B cell (primary cell): ENCODE measurements at regions not wholly inside any gene's neighbourhood (a gene's known extent, or its start where the extent isn't known, plus 50 kb on each side); places are given as distances from the start of the nearest gene placed in this dataset.

Experiments used
- ATAC-seq: fragments of 200-7000 bp; cut with Tn5 transposase; one replicate; pipeline ENCODE4 v1.10.0; 2021; ENCODE audit warnings: low read depth, mild to moderate bottlenecking, moderate number of reproducible peaks, moderate library complexity
- CTCF ChIA-PET: fragments of 350-600 bp; sonication (Branson Sonifier 250); formaldehyde crosslinking; loops from one replicate; lab custom pipeline; 2021; ENCODE audit warnings: antibody characterized with exemption, inconsistent platforms; lab: Charles Lee
- POLR2A ChIA-PET: fragments of 350-600 bp; sonication (Branson Sonifier 250); formaldehyde crosslinking; loops from one replicate; lab custom pipeline; 2021; ENCODE audit warnings: antibody characterized with exemption; lab: Charles Lee
- DNase-seq: peaks from one replicate; pipeline ENCODE4 v3.0.0; 2013
- H2AFZ ChIP-seq: 2 replicates; pipeline ENCODE4 v1.6.1; 2012; ENCODE audit warnings: mild to moderate bottlenecking, low read depth, low read length; ENCODE audit not compliant: insufficient read depth, poor library complexity, severe bottlenecking
- H3K27ac ChIP-seq, 2 donors: 1 replicate in 1 of 2; 2 replicates in 1 of 2; pipeline ENCODE4 v1.5.1; 2012 to 2013; ENCODE audit warnings: low read length in 2 of 2, mild to moderate bottlenecking in 2 of 2, moderate library complexity in 1 of 2
- H3K27me3 ChIP-seq, 4 experiments: fragments of 200-600 bp in 1 of 4; sonication (generic) in 1 of 4; replicated peaks in 1 of 4; 1 replicate in 2 of 4; 2 replicates in 2 of 4; pipeline versions ENCODE4 v1.6.1 to v1.7.0; 2013 to 2016; ENCODE audit warnings: low read length in 3 of 4, mild to moderate bottlenecking in 2 of 4, mixed read lengths in 1 of 4, moderate library complexity in 1 of 4; ENCODE audit not compliant: insufficient read depth in 4 of 4, control insufficient read depth in 3 of 4; ENCODE audit errors: control extremely low read depth in 1 of 4
- H3K36me3 ChIP-seq, 2 experiments: replicated peaks in 1 of 2; 1 replicate in 1 of 2; 2 replicates in 1 of 2; pipeline versions ENCODE4 v1.6.1 to v1.7.1; 2013; ENCODE audit warnings: low read length in 1 of 2; ENCODE audit not compliant: insufficient read depth in 2 of 2, control insufficient read depth in 1 of 2; ENCODE audit errors: control extremely low read depth in 1 of 2, extremely low read depth in 1 of 2
- H3K4me1 ChIP-seq, 2 donors: fragments of 200-600 bp in 1 of 2; sonication (generic) in 1 of 2; 1 replicate in 1 of 2; 2 replicates in 1 of 2; pipeline versions ENCODE4 v1.5.1 to v1.6.1; 2013 to 2017; ENCODE audit warnings: low read length in 2 of 2; ENCODE audit not compliant: control insufficient read depth in 2 of 2, insufficient read depth in 2 of 2
- H3K4me2 ChIP-seq: replicated peaks from 2 replicates; pipeline ENCODE3; 2012; ENCODE audit warnings: mild to moderate bottlenecking, low read depth, low read length; ENCODE audit not compliant: poor library complexity, severe bottlenecking
- H3K4me3 ChIP-seq, 5 experiments: fragments of 200-600 bp in 1 of 5; sonication (generic) in 1 of 5; 1 replicate in 3 of 5; 2 replicates in 2 of 5; pipeline versions ENCODE4 v1.5.1 to v1.7.0; 2011 to 2016; ENCODE audit warnings: low read length in 4 of 5, mild to moderate bottlenecking in 4 of 5, low read depth in 2 of 5, control low read depth in 1 of 5, moderate library complexity in 1 of 5; ENCODE audit not compliant: insufficient read depth in 1 of 5; ENCODE audit errors: control extremely low read depth in 1 of 5, extremely low read depth in 1 of 5
- H3K79me2 ChIP-seq: fragments of 200-600 bp; sonication (generic); one replicate; pipeline ENCODE4 v1.6.0; 2016; ENCODE audit warnings: low read length; ENCODE audit not compliant: control insufficient read depth, insufficient read depth
- H3K9ac ChIP-seq: fragments of 200-600 bp; sonication (generic); 2 replicates; pipeline ENCODE4 v1.6.1; 2017; ENCODE audit warnings: mild to moderate bottlenecking, low read length, moderate library complexity
- H3K9me3 ChIP-seq, 3 donors: one replicate each; pipeline versions ENCODE4 v1.6.1 to v1.7.1; 2013; ENCODE audit warnings: low read length in 2 of 3; ENCODE audit not compliant: control insufficient read depth in 2 of 3, insufficient read depth in 1 of 3; ENCODE audit errors: control extremely low read depth in 1 of 3
- H4K20me1 ChIP-seq: 2 replicates; pipeline ENCODE4 v1.6.0; 2012; ENCODE audit warnings: mild to moderate bottlenecking, low read length; ENCODE audit not compliant: insufficient read depth, control insufficient read depth, poor library complexity, severe bottlenecking
- H3K27ac Mint-ChIP-seq: one replicate; pipeline ENCODE4 v1.8.0; 2021; ENCODE audit warnings: mixed read lengths
- H3K27me3 Mint-ChIP-seq: one replicate; pipeline ENCODE4 v1.8.0; 2021; ENCODE audit warnings: mixed read lengths
- H3K4me1 Mint-ChIP-seq: one replicate; pipeline ENCODE4 v1.8.0; 2021; ENCODE audit warnings: mixed read lengths
- H3K4me3 Mint-ChIP-seq: one replicate; pipeline ENCODE4 v1.8.0; 2021; ENCODE audit warnings: mixed read lengths
- H3K9me3 Mint-ChIP-seq: one replicate; pipeline ENCODE4 v1.8.0; 2022; ENCODE audit warnings: mixed read lengths; ENCODE audit not compliant: insufficient read depth
- CTCF ChIP-seq: fragments of 200-600 bp; IDR thresholded peaks from one replicate; pipeline ENCODE4 v1.8.0; 2022; ENCODE audit warnings: antibody characterized with exemption, mild to moderate bottlenecking
- EZH2 ChIP-seq: IDR thresholded peaks from 2 replicates; pipeline ENCODE4 v1.6.1; 2012; ENCODE audit warnings: borderline replicate concordance, low read depth, mild to moderate bottlenecking, moderate library complexity, low read length; ENCODE audit not compliant: insufficient read depth, poor library complexity, severe bottlenecking
- WGBS: methylation state at CpG from one replicate; pipeline ENCODE4 v1.1.5; 2013; ENCODE audit warnings: missing lambda C conversion rate; ENCODE audit not compliant: insufficient coverage; 5-methylcytosine and 5-hydroxymethylcytosine counted together
- intact Hi-C: fragments of 100-400 bp; cut with micrococcal nuclease; formaldehyde crosslinking; loops from one replicate; pipeline ENCODE4 v1.10.0; 2022

GRCh38 chr2:226048611-226049010, 649.1 kb downstream of the NYAP2 start:
- H4K20me1 ChIP-seq = no peaks in the 10 kb centered on the region
- POLR2A ChIA-PET = interaction anchor here (0.6 kb wide), 1 partner anchor 10 kb away, joined by 3 read pairs; no protein-coding TSS in a partner anchor
- no peaks in the 10 kb centered on the region for H3K79me2 ChIP-seq
- Mint-ChIP-seq H3K4me3 (no peak overlapping the region), H3K27me3 (peaks cover 9% of the 10 kb centered on the region), H3K4me1 (no peaks in the 10 kb centered on the region), H3K27ac (no peak overlapping the region), H3K9me3 (no peaks in the 10 kb centered on the region)
- H3K9me3 ChIP-seq = no peaks in the 10 kb centered on the region
- ATAC-seq = no peak
- no peak overlapping the region for H2AFZ ChIP-seq
- H3K27me3 ChIP-seq = no peaks in the 10 kb centered on the region
- intact Hi-C loops = no loop called here
- no peak overlapping the region for H3K4me3 ChIP-seq
- no peak for DNase-seq
- no peaks in the 10 kb centered on the region for H3K36me3 ChIP-seq
- CTCF ChIA-PET = no interaction called here
- no peak overlapping the region for H3K9ac ChIP-seq
- H3K4me1 ChIP-seq = no peaks in the 10 kb centered on the region
- TF ChIP-seq EZH2 = no peak
- 89% methylated on average over 2 of the region's 4 CpGs for WGBS
- no peak overlapping the region for H3K27ac ChIP-seq
- no peak overlapping the region for H3K4me2 ChIP-seq

- CTCF ChIA-PET = no interaction called here
- ATAC-seq (no peak), DNase-seq (no peak)
- H3K9me3 ChIP-seq = no peaks in the 10 kb centered on the region
- intact Hi-C loops = no loop called here
- H3K4me3 ChIP-seq = no peak overlapping the region
- no peak overlapping the region for H3K9ac ChIP-seq
- no peak overlapping the region for H3K4me2 ChIP-seq
- no peaks in the 10 kb centered on the region for H3K27me3 ChIP-seq
- H2AFZ ChIP-seq = no peak overlapping the region
- no peaks in the 10 kb centered on the region for H3K4me1 Mint-ChIP-seq
- TF ChIP-seq CTCF (no peak), EZH2 (no peak)
- no peak overlapping the region for H3K27ac ChIP-seq
- no peaks in the 10 kb centered on the region for H3K79me2 ChIP-seq
- H3K4me3 Mint-ChIP-seq = no peak overlapping the region
- H3K36me3 ChIP-seq = no peaks in the 10 kb centered on the region
- WGBS = 93% methylated on average over 8 of the region's 8 CpGs
- H3K27ac Mint-ChIP-seq = no peak overlapping the region
- no peaks in the 10 kb centered on the region for H3K9me3 Mint-ChIP-seq
- peaks cover 13% of the 10 kb centered on the region for H3K27me3 Mint-ChIP-seq
- no peaks in the 10 kb centered on the region for H4K20me1 ChIP-seq
- H3K4me1 ChIP-seq = no peaks in the 10 kb centered on the region
- POLR2A ChIA-PET = no interaction called here
Observed at GRCh38 chr2:226045080-226045479, 645.6 kb downstream of the NYAP2 start.
